ENCODE measurements at regions not wholly inside any gene's neighbourhood (a gene's known extent, or its start where the extent isn't known, plus 50 kb on each side); places are given as distances from the start of the nearest gene placed in this dataset.
A peak's percentile ranks its signal among the peaks of the same experiment; 100 is the strongest.
"Not testable (repeated sequence)": the region's sequence is repeated elsewhere in the genome, so short reads cannot be mapped to it uniquely, and the experiment has no call there.

DNA sequence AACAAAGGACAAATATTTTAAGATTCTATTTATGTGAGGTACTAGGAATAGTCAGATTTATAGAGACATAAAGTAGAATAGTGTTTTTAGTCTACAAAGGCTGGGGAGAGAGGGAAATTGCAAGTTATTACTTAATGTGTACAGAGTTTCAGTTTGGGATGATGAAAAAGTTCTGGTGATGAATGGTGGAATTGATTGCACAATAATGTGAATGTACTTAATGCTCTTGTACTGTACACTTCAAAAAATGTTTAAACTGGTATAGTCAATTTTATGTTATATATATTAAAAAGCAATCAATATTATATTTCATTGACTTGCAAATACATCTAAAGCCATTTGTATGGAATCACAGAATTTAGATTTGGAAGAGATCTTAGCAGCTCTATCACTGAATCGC lies 213.4 kb downstream of the PPP1R3A start:
- no peak for DNase-seq

DNA sequence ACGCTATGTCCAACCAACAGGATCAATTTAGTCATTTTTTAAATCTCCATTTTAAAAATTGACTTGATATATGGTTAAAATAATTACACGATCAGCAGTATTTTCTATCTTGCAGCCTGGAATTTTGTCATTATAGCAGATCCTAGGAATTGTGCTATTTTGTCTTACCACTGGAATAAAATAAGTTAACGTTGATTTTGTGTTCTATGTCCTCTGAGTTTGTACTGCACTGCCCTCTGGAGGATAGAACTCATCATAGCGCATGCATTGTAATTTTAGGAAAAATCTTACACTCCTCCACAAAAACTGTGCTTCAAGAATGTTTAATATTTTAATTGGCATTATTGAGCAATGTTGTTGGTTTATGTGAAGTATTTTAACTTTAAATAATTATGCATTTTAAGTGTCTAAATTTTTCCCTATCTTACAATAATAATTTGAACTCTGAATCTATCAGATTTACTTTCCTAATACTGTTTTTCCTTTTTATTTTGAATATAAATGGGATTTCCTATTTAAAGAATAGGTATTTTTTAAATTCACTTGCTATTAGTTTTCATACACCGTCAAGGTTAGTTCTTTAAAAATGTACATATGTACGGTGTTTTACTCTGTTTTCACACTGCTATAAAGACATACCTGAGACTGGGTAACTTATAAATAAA lies 220.1 kb downstream of the PPP1R3A start:
- peak; percentile 2 for DNase-seq

DNA sequence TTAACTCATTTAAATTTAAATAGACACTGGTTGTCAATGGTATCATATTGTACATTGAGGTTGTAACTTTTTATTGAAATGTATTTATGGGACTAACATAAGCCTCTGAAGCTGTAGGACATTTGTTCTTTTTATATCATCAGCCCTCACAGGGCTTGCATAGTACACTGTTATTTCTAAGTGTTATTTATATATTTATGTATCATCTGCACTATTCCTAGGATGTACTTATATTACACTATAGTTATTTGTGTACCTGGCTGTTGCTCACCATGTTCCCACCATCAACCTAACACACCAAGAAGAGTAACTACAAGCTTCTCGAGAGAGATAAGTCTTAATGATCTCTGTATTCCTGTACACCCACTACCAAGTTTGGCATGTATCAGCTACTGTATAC lies 224.7 kb downstream of the PPP1R3A start:
- DNase-seq, result no peak

GRCh38 chr7:113684165-113684564 lies 234.6 kb downstream of the PPP1R3A start:
- DNase-seq, result no peak

- no peak for DNase-seq
Measured at GRCh38 chr7:113677811-113678210, 241.0 kb downstream of the PPP1R3A start.

DNA sequence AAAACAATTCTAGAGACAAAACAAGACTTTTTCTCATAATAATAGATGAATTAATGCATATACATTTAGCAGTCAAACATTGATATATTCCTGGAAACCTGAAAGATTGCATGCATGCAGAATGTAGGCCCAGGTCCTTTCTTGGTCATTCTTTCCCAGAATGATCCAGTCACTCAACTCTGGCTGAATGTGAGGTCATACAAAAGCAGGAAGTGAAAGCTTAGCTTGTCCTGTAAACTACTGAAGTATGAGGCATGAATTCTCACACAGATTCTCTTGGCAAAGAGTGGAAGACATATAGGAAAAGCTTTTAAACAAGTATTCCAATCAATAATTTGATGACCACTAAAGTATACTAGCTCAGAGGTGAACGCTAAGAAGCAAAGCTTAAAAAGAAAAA lies 253.9 kb downstream of the PPP1R3A start:
- no peak for DNase-seq

DNA sequence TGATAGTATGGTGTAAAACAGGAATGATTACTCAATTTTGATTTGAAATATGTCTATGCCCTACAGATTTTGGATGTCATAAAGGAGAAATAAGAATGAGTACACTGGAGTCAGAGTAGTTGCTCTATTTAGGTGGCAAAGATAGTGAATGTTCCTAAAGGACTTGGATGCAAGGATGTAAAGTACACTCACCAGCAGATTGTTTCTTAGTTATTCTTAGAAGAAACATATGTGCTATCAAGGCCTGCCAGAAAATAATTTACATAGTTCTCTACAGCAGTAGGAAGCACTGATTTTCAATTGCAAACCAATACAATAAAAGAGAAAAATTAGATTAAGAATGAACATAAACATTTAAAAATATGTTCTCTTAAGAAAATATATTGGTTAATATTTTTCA lies 259.4 kb downstream of the PPP1R3A start:
- no peak for DNase-seq

DNA sequence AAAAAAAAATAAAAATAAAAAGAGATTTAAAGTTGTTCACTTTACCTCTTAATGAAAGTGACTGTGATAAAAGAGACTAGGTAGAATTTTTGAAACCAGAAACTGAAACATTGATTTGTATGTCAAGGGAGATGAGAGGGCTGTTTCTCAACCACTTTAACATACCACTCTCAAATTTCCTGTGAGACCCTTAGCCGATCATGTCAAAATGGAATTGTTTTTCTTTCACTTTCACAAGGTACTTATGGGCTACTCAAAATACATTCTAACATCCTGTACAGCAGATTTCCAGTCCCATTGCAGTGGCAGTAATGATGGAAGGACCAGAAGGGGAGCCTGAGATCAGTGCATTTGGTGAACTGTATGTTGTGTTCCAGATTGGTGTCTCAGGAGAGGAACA lies 261.2 kb downstream of the PPP1R3A start:
- no peak for DNase-seq

- no peak for DNase-seq
Measured at GRCh38 chr7:113652501-113652900, 266.3 kb downstream of the PPP1R3A start.

- no peak for DNase-seq
Measured at GRCh38 chr7:113649556-113649955, 269.3 kb downstream of the PPP1R3A start.

GRCh38 chr7:113639221-113639620 lies 279.6 kb downstream of the PPP1R3A start:
- DNase-seq, result no peak

DNA sequence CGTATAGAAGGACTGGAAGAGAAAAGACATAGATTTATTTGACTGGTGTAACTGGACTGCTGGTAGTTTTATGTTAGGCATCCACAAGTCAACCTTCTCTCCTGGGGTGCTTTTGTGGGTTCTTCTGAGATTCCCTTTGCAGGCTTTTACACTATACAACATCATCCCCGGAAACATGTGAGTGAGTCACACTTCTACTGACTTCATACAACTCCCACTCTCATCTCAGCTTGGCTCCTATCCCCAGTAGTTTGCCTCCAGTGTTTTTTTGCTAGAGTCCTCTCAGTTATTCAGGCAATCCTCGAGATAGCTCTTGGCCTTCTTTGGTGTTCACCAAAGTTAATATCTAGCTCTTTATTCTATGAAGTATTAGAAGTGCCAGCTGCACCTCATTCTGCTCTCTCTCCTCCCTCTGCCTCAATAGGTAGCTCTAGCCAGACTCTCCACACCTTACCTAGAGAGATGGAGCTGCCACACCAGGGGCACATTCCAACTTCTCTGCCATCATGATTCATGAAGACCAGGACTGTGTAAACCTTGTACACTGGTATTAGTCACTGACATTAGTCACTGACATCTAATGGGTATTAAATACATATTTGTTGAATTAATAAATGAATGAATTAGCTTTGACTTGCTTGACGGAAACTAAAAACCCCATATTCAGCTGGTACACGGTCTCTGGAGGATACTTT lies 281.9 kb downstream of the PPP1R3A start:
- DNase-seq, result no peak

DNA sequence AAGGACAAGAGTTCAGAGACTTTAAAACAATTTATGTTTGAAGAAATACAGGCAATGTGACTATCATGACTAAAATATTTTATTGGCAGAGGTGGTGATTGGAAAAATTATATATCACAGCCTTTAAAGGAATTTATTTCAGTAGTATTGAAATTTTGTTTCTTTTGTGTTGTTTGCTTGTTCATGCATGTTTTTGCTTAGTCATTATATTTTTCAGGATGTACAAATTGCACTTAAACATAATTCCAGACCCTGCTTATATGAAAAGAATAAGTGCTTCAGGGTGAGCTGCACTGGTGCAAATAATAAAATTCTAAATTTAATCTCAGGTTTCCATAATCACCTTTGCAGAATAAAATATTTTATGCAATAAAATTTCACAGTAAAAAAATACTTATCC lies 283.3 kb downstream of the PPP1R3A start:
- DNase-seq, result no peak

GRCh38 chr7:113633073-113633472 lies 285.7 kb downstream of the PPP1R3A start:
- DNase-seq, result no peak

DNA sequence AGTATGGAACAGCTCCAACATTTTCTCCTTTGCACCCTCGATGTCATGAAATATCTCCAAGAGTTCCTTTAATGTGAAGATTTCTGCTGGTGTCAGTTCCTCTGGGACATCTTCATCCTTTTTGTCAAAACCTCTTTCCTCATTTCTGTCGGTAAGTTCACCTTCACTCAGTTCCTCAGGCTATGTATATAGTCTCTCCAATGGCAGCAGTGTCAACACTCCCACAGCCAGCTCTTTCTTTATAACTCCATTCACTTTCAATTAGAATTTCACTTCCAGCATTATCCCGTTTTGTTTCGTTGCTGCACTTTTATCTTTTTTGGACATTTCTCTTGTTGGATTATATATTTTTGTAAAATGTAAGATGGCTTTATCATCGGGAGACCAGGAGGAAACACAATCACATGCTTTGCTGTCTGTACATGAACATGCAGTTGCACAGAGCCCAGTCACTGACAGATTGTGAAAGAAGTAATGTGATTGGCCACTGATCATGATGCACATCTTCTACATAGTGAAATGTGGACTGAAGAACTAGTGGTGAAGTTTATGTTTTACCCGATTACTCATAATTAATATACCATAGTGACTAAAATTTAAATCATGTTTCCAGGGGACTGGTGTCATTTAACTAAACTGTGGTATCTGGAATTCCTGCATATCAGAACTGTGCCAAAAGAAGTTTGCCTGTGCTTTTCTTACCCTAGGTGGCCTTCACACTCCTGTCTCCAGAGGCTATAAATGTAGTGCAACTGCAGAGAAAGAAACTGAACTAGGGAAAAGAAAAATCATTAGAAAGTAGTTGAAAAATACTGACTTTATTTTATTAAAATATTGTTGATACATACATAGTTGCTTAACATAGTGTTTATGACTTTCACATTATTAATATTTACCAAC lies 289.6 kb downstream of the PPP1R3A start:
- DNase-seq, result no peak

GRCh38 chr7:113625494-113626102 lies 293.2 kb downstream of the PPP1R3A start:
- DNase-seq, result no peak

GRCh38 chr7:113622796-113623195 lies 296.0 kb downstream of the PPP1R3A start:
- no peak for DNase-seq

GRCh38 chr7:113610572-113610971 lies 308.2 kb downstream of the PPP1R3A start:
- no peak for DNase-seq

DNA sequence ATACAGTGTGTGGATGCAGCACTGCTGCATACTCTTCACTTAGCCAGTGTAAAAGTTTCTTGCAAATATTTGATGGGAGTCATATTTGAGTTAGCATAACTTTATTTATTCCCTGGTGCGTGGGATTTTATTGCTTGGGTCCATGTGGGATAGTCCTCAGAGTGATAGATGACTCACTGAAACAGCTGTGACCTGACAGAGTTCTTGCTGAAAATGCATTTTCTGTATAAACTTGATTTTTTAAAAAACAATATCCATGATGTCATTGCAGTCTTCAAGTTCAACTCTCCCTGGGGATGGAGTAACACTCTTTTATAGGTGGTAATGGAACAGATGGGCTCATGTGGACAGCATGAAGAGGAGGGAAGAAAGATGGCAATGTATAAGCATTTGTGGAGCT lies 310.0 kb downstream of the PPP1R3A start:
- no peak for DNase-seq

DNA sequence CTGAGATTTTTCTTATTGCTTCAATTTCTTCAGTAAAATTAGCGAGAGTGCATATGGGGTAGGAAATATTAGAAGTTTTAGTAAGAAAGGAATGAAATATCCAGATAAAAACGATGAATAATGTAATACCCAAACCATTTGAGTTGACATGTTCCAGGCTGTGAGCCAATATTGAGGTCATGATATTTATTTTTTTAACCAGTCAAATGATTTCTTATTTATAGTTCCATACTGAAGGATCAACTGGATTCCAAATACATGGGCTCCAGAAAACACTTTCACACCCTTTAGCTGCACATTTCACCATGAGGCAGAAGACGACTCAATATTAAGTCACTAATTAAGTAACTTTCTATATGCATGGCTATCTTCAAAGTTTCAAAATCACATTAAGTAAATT lies 312.5 kb downstream of the PPP1R3A start:
- no peak for DNase-seq

GRCh38 chr7:113600428-113600827 lies 318.4 kb downstream of the PPP1R3A start:
- DNase-seq, result not testable (repeated sequence)

DNA sequence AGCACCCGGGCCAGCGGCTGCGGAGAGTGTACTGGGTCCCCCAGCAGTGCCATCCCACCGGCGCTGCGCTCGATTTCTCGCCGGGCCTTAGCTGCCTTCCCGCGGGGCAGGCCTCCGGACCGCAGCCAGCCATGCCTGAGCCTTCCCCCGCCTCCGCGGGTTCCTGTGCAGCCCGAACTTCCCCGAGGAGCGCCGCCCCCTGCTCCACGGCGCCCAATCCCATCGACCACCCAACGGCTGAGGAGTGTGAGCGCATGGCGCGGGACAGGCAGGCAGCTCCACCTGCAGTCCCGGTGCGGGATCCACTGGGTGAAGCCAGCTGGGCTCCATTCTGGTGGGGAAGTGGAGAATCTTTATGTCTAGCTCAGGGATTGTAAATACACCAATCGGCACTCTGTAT lies 325.4 kb downstream of the PPP1R3A start:
- DNase-seq, result not testable (repeated sequence)

DNA sequence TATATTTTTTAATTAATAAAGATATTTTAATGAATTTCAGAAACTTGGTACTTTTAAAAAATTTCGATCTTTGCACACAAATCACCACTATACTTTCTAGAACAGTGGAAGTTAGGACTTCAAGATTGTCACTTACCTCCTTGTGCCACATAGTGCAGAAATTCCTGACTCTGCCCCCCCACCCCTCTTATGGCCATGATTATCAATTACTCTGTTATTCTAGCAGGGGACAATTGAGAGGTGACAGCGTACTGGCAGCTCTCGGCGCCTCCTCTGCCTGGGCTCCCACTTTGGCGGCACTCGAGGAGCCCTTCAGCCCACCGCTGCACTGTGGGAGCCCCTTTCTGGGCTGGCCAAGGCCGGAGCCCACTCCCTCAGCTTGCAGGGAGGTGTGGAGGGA lies 325.9 kb downstream of the PPP1R3A start:
- not testable (repeated sequence) for DNase-seq

All from NCI-H510A treated with DMSO at 0.1 percent for 48 hours (cell line).